Neural cell (in vitro differentiated cells): ENCODE measurements at regions not wholly inside any gene's neighbourhood (a gene's known extent, or its start where the extent isn't known, plus 50 kb on each side); places are given as distances from the start of the nearest gene placed in this dataset.

Experiments
- H2AFZ ChIP-seq: fragments of 200-600, 300-800 bp; sonication (generic), shearing (Covaris generic); 2 replicates; pipeline ENCODE4 v1.6.0; 2014; ENCODE audit warnings: low read depth, mild to moderate bottlenecking, antibody characterized with exemption, low read length, moderate library complexity
- H3F3A ChIP-seq: fragments of 200-600 bp; shearing (Covaris generic); 2 replicates; pipeline ENCODE4 v1.6.1; 2016; ENCODE audit warnings: mild to moderate bottlenecking, moderate library complexity, mixed read lengths, antibody characterized with exemption, low read length; ENCODE audit not compliant: insufficient read depth, poor library complexity, severe bottlenecking
- H3K27ac ChIP-seq: fragments of 200-600, 300-800 bp; sonication (generic), shearing (Covaris generic); 2 replicates; pipeline ENCODE4 v1.5.1; 2014; ENCODE audit warnings: mild to moderate bottlenecking, low read length, moderate library complexity
- H3K27me3 ChIP-seq: fragments of 300-800, 200-600 bp; sonication (generic), shearing (Covaris generic); 2 replicates; pipeline ENCODE4 v1.6.0; 2014; ENCODE audit warnings: mild to moderate bottlenecking, low read depth, low read length, moderate library complexity; ENCODE audit not compliant: insufficient read depth
- H3K36me3 ChIP-seq: fragments of 300-800, 200-600 bp; sonication (generic), shearing (Covaris generic); 2 replicates; pipeline ENCODE4 v1.5.1; 2014; ENCODE audit warnings: mild to moderate bottlenecking, antibody characterized with exemption, low read length, moderate library complexity; ENCODE audit not compliant: insufficient read depth
- H3K4me2 ChIP-seq: fragments of 300-800, 200-600 bp; sonication (generic), shearing (Covaris generic); 2 replicates; pipeline ENCODE4 v1.6.0; 2014; ENCODE audit warnings: mild to moderate bottlenecking, low read length
- H3K4me3 ChIP-seq: fragments of 300-800, 200-600 bp; sonication (generic), shearing (Covaris generic); 2 replicates; pipeline ENCODE4 v1.5.1; 2014; ENCODE audit warnings: mild to moderate bottlenecking, low read length, moderate library complexity
- H3K79me2 ChIP-seq: fragments of 200-600 bp; shearing (Covaris generic); replicated peaks from 2 replicates; pipeline ENCODE4 v1.6.0; 2014; ENCODE audit warnings: mild to moderate bottlenecking, low read length, moderate library complexity; ENCODE audit not compliant: insufficient read depth
- H3K9ac ChIP-seq: fragments of 300-800, 200-600 bp; sonication (generic), shearing (Covaris generic); 2 replicates; pipeline ENCODE4 v1.6.1; 2016; ENCODE audit warnings: mild to moderate bottlenecking, low read length, mixed read lengths
- H3K9me2 ChIP-seq: fragments of 200-600 bp; shearing (Covaris generic); 2 replicates; pipeline ENCODE4 v1.6.1; 2016; ENCODE audit warnings: mild to moderate bottlenecking, low read length, mixed read lengths; ENCODE audit not compliant: insufficient read depth
- H3K9me3 ChIP-seq: fragments of 200-600, 300-800 bp; sonication (generic), shearing (Covaris generic); 2 replicates; pipeline ENCODE4 v1.6.1; 2016; ENCODE audit warnings: mild to moderate bottlenecking, mixed run types, low read length, moderate library complexity, mixed read lengths
- H4K20me1 ChIP-seq: fragments of 200-600 bp; shearing (Covaris generic); 2 replicates; pipeline ENCODE4 v1.6.1; 2016; ENCODE audit warnings: mild to moderate bottlenecking, mixed run types; ENCODE audit not compliant: insufficient read depth
- CTCF ChIP-seq: fragments of 450-650 bp; IDR thresholded peaks from 2 replicates; pipeline ENCODE4 v1.5.1; 2014; ENCODE audit warnings: antibody characterized with exemption, mild to moderate bottlenecking, moderate library complexity; ENCODE audit not compliant: poor library complexity, severe bottlenecking
- EP300 ChIP-seq: fragments of 450-650 bp; conservative IDR thresholded peaks from 2 replicates; pipeline ENCODE4 v1.6.1; 2014; ENCODE audit warnings: antibody characterized with exemption, mild to moderate bottlenecking, moderate library complexity; ENCODE audit not compliant: poor library complexity, severe bottlenecking
- EZH2 ChIP-seq: fragments of 200-600, 300-800 bp; shearing (Covaris generic), sonication (generic); IDR thresholded peaks from 2 replicates; pipeline ENCODE4 v1.6.1; 2014; ENCODE audit warnings: antibody characterized with exemption, low read length, borderline replicate concordance, mild to moderate bottlenecking; ENCODE audit not compliant: insufficient read depth, poor library complexity, severe bottlenecking
- MXI1 ChIP-seq: fragments of 450-650 bp; conservative IDR thresholded peaks from 2 replicates; pipeline ENCODE4 v1.6.1; 2014; ENCODE audit warnings: antibody characterized with exemption, mild to moderate bottlenecking; ENCODE audit not compliant: poor library complexity, severe bottlenecking
- POLR2AphosphoS5 ChIP-seq: IDR thresholded peaks from 2 replicates; pipeline ENCODE4 v1.6.1; 2012
- RAD21 ChIP-seq: fragments of 450-650 bp; conservative IDR thresholded peaks from 2 replicates; pipeline ENCODE4 v1.6.1; 2014; ENCODE audit warnings: antibody characterized with exemption, mild to moderate bottlenecking, moderate library complexity
- REST ChIP-seq: IDR thresholded peaks from 2 replicates; pipeline ENCODE4 v1.6.1; 2012; ENCODE audit warnings: borderline replicate concordance
- SMC3 ChIP-seq: fragments of 450-650 bp; conservative IDR thresholded peaks from 2 replicates; pipeline ENCODE4 v1.6.1; 2014; ENCODE audit warnings: antibody characterized with exemption, mild to moderate bottlenecking, moderate library complexity; ENCODE audit not compliant: poor library complexity
- TAF1 ChIP-seq: IDR thresholded peaks from 2 replicates; pipeline ENCODE4 v1.6.1; 2012; ENCODE audit warnings: low read depth

GRCh38 chr5:124981901-124982300 lies 235.5 kb upstream of the ZNF608 start:
- Histone ChIP-seq H4K20me1 (no peaks in the 10 kb centered on the region), H3K4me3 (no peak overlapping the region), H3K9ac (no peak overlapping the region), H3K9me3 (no peaks in the 10 kb centered on the region), H3K9me2 (no peaks in the 10 kb centered on the region), H3K27ac (no peak overlapping the region), H3K36me3 (no peaks in the 10 kb centered on the region), H3K4me2 (no peak overlapping the region), H3K79me2 (no peaks in the 10 kb centered on the region), H3F3A (peaks cover 4% of the 10 kb centered on the region), H2AFZ (no peak overlapping the region), H3K27me3 (no peaks in the 10 kb centered on the region)
- no peak for TF ChIP-seq EP300
- TF ChIP-seq TAF1, result no peak
- TF ChIP-seq SMC3, result no peak
- no peak for TF ChIP-seq POLR2AphosphoS5
- TF ChIP-seq CTCF, result no peak
- TF ChIP-seq MXI1, result no peak
- no peak for TF ChIP-seq EZH2
- no peak for TF ChIP-seq RAD21
- no peak for TF ChIP-seq REST

- no peaks in the 10 kb centered on the region for H3K79me2 ChIP-seq
- TF ChIP-seq EZH2 (no peak), SMC3 (no peak), REST (no peak), EP300 (no peak), POLR2AphosphoS5 (no peak), RAD21 (no peak), CTCF (no peak), MXI1 (no peak), TAF1 (no peak)
- no peaks in the 10 kb centered on the region for H3K9me3 ChIP-seq
- H4K20me1 ChIP-seq, result no peaks in the 10 kb centered on the region
- no peak overlapping the region for H3K4me3 ChIP-seq
- no peaks in the 10 kb centered on the region for H3K27me3 ChIP-seq
- no peak overlapping the region for H3K27ac ChIP-seq
- no peak overlapping the region for H3K4me2 ChIP-seq
- no peak overlapping the region for H2AFZ ChIP-seq
- H3F3A ChIP-seq, result no peaks in the 10 kb centered on the region
- no peaks in the 10 kb centered on the region for H3K9me2 ChIP-seq
- no peaks in the 10 kb centered on the region for H3K36me3 ChIP-seq
- H3K9ac ChIP-seq, result no peak overlapping the region
Measured at GRCh38 chr5:124986170-124986569, 239.7 kb upstream of the ZNF608 start.
